H9 (cell line): ENCODE measurements at regions not wholly inside any gene's neighbourhood (a gene's known extent, or its start where the extent isn't known, plus 50 kb on each side); places are given as distances from the start of the nearest gene placed in this dataset.

Experiments
- DNase-seq: peaks from one replicate; pipeline ENCODE4 v3.0.0-alpha.2; 2017
- H2AFZ ChIP-seq: one replicate; pipeline ENCODE4 v1.6.1; 2013; ENCODE audit warnings: mild to moderate bottlenecking, low read length, control low read depth, moderate library complexity
- H2AK5ac ChIP-seq: 2 replicates; pipeline ENCODE4 v1.6.1; 2013; ENCODE audit warnings: low read length, control low read depth, mixed read lengths; ENCODE audit not compliant: insufficient read length
- H2BK120ac ChIP-seq: one replicate; pipeline ENCODE4 v1.6.1; 2013; ENCODE audit warnings: low read depth, mild to moderate bottlenecking, low read length, control low read depth, inconsistent platforms; ENCODE audit not compliant: poor library complexity, severe bottlenecking
- H2BK12ac ChIP-seq: 2 replicates; pipeline ENCODE4 v1.6.1; 2013; ENCODE audit warnings: low read length, control low read depth, mixed read lengths, low read depth; ENCODE audit not compliant: insufficient read length
- H2BK15ac ChIP-seq: 2 replicates; pipeline ENCODE4 v1.6.1; 2013; ENCODE audit warnings: low read depth, low read length, control low read depth
- H2BK20ac ChIP-seq: one replicate; pipeline ENCODE4 v1.6.1; 2013; ENCODE audit warnings: low read depth, mild to moderate bottlenecking, low read length, control low read depth, inconsistent platforms; ENCODE audit not compliant: poor library complexity, severe bottlenecking
- H2BK5ac ChIP-seq: 2 replicates; pipeline ENCODE4 v1.6.1; 2013; ENCODE audit warnings: low read length, control low read depth, mixed read lengths; ENCODE audit not compliant: insufficient read length
- H3K14ac ChIP-seq: 2 replicates; pipeline ENCODE4 v1.6.1; 2013; ENCODE audit warnings: low read length, control low read depth; ENCODE audit not compliant: insufficient read depth
- H3K18ac ChIP-seq: 2 replicates; pipeline ENCODE4 v1.6.1; 2013; ENCODE audit warnings: low read depth, mild to moderate bottlenecking, mixed read lengths, low read length, control low read depth; ENCODE audit not compliant: insufficient read length
- H3K23ac ChIP-seq: 2 replicates; pipeline ENCODE4 v1.6.1; 2013; ENCODE audit warnings: low read length, control low read depth, mixed read lengths, low read depth; ENCODE audit not compliant: insufficient read length
- H3K23me2 ChIP-seq: 2 replicates; pipeline ENCODE4 v1.6.1; 2013; ENCODE audit warnings: low read depth, mild to moderate bottlenecking, mixed read lengths, low read length, control low read depth; ENCODE audit not compliant: insufficient read length, poor library complexity, severe bottlenecking
- H3K27ac ChIP-seq: 2 replicates; pipeline ENCODE4 v1.5.1; 2013; ENCODE audit warnings: low read length, control low read depth, mixed read lengths, low read depth; ENCODE audit not compliant: insufficient read length
- H3K27me3 ChIP-seq: 2 replicates; pipeline ENCODE4 v1.6.1; 2013; ENCODE audit warnings: low read length, control low read depth, inconsistent platforms; ENCODE audit not compliant: insufficient read depth
- H3K4ac ChIP-seq: 2 replicates; pipeline ENCODE4 v1.6.1; 2013; ENCODE audit warnings: low read depth, mild to moderate bottlenecking, control low read depth, inconsistent platforms, low read length, moderate library complexity
- H3K4me1 ChIP-seq: 2 replicates; pipeline ENCODE4 v1.6.1; 2013; ENCODE audit warnings: low read length, control low read depth, inconsistent platforms; ENCODE audit not compliant: insufficient read depth
- H3K4me2 ChIP-seq: 2 replicates; pipeline ENCODE4 v1.6.1; 2013; ENCODE audit warnings: low read length, control low read depth, mixed read lengths; ENCODE audit not compliant: insufficient read length, insufficient read depth
- H3K56ac ChIP-seq: 2 replicates; pipeline ENCODE4 v1.6.1; 2013; ENCODE audit warnings: low read depth, mild to moderate bottlenecking, mixed read lengths, low read length, control low read depth; ENCODE audit not compliant: insufficient read length
- H3K79me1 ChIP-seq: 2 replicates; pipeline ENCODE4 v1.6.1; 2013; ENCODE audit warnings: low read depth, mild to moderate bottlenecking, moderate library complexity, low read length, control low read depth, inconsistent platforms; ENCODE audit not compliant: insufficient read depth, poor library complexity, severe bottlenecking
- H3K79me2 ChIP-seq: 2 replicates; pipeline ENCODE4 v1.6.1; 2013; ENCODE audit warnings: low read length, control low read depth, inconsistent platforms; ENCODE audit not compliant: insufficient read depth
- H3K9ac ChIP-seq: 2 replicates; pipeline ENCODE4 v1.6.1; 2013; ENCODE audit warnings: low read length, control low read depth, mixed read lengths; ENCODE audit not compliant: insufficient read length; ENCODE audit errors: extremely low read depth
- H3K9me3 ChIP-seq: one replicate; pipeline ENCODE4 v1.6.1; 2013; ENCODE audit warnings: low read depth, low read length, inconsistent platforms; ENCODE audit not compliant: control insufficient read depth
- H3T11ph ChIP-seq: one replicate; pipeline ENCODE4 v1.6.1; 2013; ENCODE audit warnings: mild to moderate bottlenecking, low read length, control low read depth, inconsistent platforms
- H4K20me1 ChIP-seq: one replicate; pipeline ENCODE4 v1.6.1; 2013; ENCODE audit not compliant: control insufficient read depth, insufficient read length, insufficient read depth
- H4K5ac ChIP-seq: 2 replicates; pipeline ENCODE4 v1.6.1; 2013; ENCODE audit warnings: low read depth, mild to moderate bottlenecking, mixed read lengths, low read length, control low read depth; ENCODE audit not compliant: insufficient read length
- H4K8ac ChIP-seq: replicated peaks from 2 replicates; pipeline ENCODE4 v1.6.1; 2013; ENCODE audit warnings: low read length, control low read depth, mixed read lengths, low read depth; ENCODE audit not compliant: insufficient read length
- H4K91ac ChIP-seq: 2 replicates; pipeline ENCODE4 v1.6.1; 2013; ENCODE audit warnings: low read depth, mild to moderate bottlenecking, moderate library complexity, mixed read lengths, low read length, control low read depth; ENCODE audit not compliant: insufficient read length
- H3K27ac Mint-ChIP-seq, 3 experiments: 2 replicates in 2 of 3; 3 replicates in 1 of 3; pipeline ENCODE4 v1.8.0; 2020 to 2021; ENCODE audit warnings: mixed read lengths in 3 of 3, mild to moderate bottlenecking in 1 of 3, moderate library complexity in 1 of 3
- H3K27me3 Mint-ChIP-seq: 2 replicates; pipeline ENCODE4 v1.8.0; 2021; ENCODE audit warnings: low read depth, mild to moderate bottlenecking, moderate library complexity, mixed read lengths
- H3K36me3 Mint-ChIP-seq, 3 experiments: 2 replicates in 2 of 3; 3 replicates in 1 of 3; pipeline ENCODE4 v1.8.0; 2020 to 2021; ENCODE audit warnings: low read depth in 3 of 3, mixed read lengths in 3 of 3; ENCODE audit not compliant: insufficient read depth in 1 of 3
- H3K4me1 Mint-ChIP-seq, 2 experiments: 2 replicates each; pipeline ENCODE4 v1.8.0; 2020; ENCODE audit warnings: mixed read lengths in 2 of 2
- H3K4me3 Mint-ChIP-seq, 2 experiments: 2 replicates in 1 of 2; 3 replicates in 1 of 2; pipeline ENCODE4 v1.8.0; 2020 to 2021; ENCODE audit warnings: mild to moderate bottlenecking in 2 of 2, mixed read lengths in 2 of 2, moderate library complexity in 1 of 2
- H3K9me3 Mint-ChIP-seq, 2 experiments: 2 replicates in 1 of 2; 3 replicates in 1 of 2; pipeline ENCODE4 v1.8.0; 2020; ENCODE audit warnings: mild to moderate bottlenecking in 2 of 2, mixed read lengths in 2 of 2, moderate library complexity in 1 of 2
- CTCF ChIP-seq: fragments of 200-600 bp; sonication (generic); conservative IDR thresholded peaks from 3 replicates; pipeline ENCODE4 v1.8.0; 2021; ENCODE audit warnings: antibody characterized with exemption, mild to moderate bottlenecking
- WGBS: extraction: QIAGEN DNeasy Blood & Tissue Kit; methylation state at CpG from one replicate; pipeline ENCODE4 v1.1.7; 2013; ENCODE audit warnings: missing lambda C conversion rate, low lambda C conversion rate, mixed read lengths; ENCODE audit not compliant: insufficient read length; ENCODE audit errors: extremely low coverage; 5-methylcytosine and 5-hydroxymethylcytosine counted together

GRCh38 chr3:130255442-130255841 is 90.0 kb upstream of the COL6A5 start:
- Histone ChIP-seq H2AK5ac (no peak overlapping the region), H3K9ac (no peak overlapping the region), H3K9me3 (no peaks in the 10 kb centered on the region), H3K56ac (no peak overlapping the region), H2BK15ac (no peak overlapping the region), H3K18ac (no peak overlapping the region), H2AFZ (no peak overlapping the region), H4K8ac (no peak overlapping the region), H2BK120ac (no peak overlapping the region), H3K27me3 (no peaks in the 10 kb centered on the region), H2BK5ac (no peak overlapping the region), H3K4me2 (no peak overlapping the region), H4K91ac (no peak overlapping the region), H3K4ac (no peak overlapping the region), H3K79me1 (no peaks in the 10 kb centered on the region), H3T11ph (no peak overlapping the region), H3K79me2 (no peaks in the 10 kb centered on the region), H2BK20ac (no peak overlapping the region), H4K20me1 (no peaks in the 10 kb centered on the region), H3K27ac (no peak overlapping the region), H4K5ac (no peak overlapping the region), H3K23me2 (no peaks in the 10 kb centered on the region), H3K23ac (no peak overlapping the region), H3K4me1 (no peaks in the 10 kb centered on the region), H2BK12ac (no peak overlapping the region), H3K14ac (no peak overlapping the region)
- Mint-ChIP-seq H3K36me3 (no peaks in the 10 kb centered on the region), H3K9me3 (no peaks in the 10 kb centered on the region), H3K4me3 (no peak overlapping the region), H3K4me1 (no peaks in the 10 kb centered on the region), H3K27ac (no peak overlapping the region), H3K27me3 (peaks cover 6% of the 10 kb centered on the region)
- no peak for TF ChIP-seq CTCF
- DNase-seq = no peak
- WGBS = no CpG with 5 or more reads among the region's 1 CpG
